Peyer's patch (tissue), 4 donors: ENCODE measurements at regions not wholly inside any gene's neighbourhood (a gene's known extent, or its start where the extent isn't known, plus 50 kb on each side); places are given as distances from the start of the nearest gene placed in this dataset.

Experiments used
- POLR2A ChIP-seq, 2 donors: fragments of 450-650 bp; IDR thresholded peaks; one replicate each; pipeline ENCODE4 v1.5.1; 2017; ENCODE audit warnings: antibody characterized with exemption in 2 of 2, mild to moderate bottlenecking in 2 of 2, moderate library complexity in 2 of 2
- TF ChIP-seq, protein P1 (sequence below), 6 experiments: fragments of 450-650 bp in 4 of 6; fragments of 200-600 bp in 2 of 6; sonication (generic) in 1 of 6; IDR thresholded peaks; one replicate each; pipeline ENCODE4 v1.5.1; 2017 to 2019; ENCODE audit warnings: antibody characterized with exemption in 6 of 6, mild to moderate bottlenecking in 3 of 6, moderate library complexity in 1 of 6

- TF ChIP-seq, protein P1, sequence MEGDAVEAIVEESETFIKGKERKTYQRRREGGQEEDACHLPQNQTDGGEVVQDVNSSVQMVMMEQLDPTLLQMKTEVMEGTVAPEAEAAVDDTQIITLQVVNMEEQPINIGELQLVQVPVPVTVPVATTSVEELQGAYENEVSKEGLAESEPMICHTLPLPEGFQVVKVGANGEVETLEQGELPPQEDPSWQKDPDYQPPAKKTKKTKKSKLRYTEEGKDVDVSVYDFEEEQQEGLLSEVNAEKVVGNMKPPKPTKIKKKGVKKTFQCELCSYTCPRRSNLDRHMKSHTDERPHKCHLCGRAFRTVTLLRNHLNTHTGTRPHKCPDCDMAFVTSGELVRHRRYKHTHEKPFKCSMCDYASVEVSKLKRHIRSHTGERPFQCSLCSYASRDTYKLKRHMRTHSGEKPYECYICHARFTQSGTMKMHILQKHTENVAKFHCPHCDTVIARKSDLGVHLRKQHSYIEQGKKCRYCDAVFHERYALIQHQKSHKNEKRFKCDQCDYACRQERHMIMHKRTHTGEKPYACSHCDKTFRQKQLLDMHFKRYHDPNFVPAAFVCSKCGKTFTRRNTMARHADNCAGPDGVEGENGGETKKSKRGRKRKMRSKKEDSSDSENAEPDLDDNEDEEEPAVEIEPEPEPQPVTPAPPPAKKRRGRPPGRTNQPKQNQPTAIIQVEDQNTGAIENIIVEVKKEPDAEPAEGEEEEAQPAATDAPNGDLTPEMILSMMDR (IDR thresholded peaks at IDR 0.05) = no peak
- TF ChIP-seq POLR2A (IDR thresholded peaks at IDR 0.05) = no peak
These were observed 294.9 kb upstream of the NR2F2 start for GRCh38 chr15:96035635-96036034.
